K562 (cell line): ENCODE measurements at regions not wholly inside any gene's neighbourhood (a gene's known extent, or its start where the extent isn't known, plus 50 kb on each side); places are given as distances from the start of the nearest gene placed in this dataset.
A peak's percentile ranks its signal among the peaks of the same experiment; 100 is the strongest.

ENCODE experiments used
- ATAC-seq: fragments of 200-7000 bp; cut with Tn5 transposase; 3 replicates; pipeline ENCODE4 v1.9.1; 2020; ENCODE audit warnings: moderate library complexity
- BruUV-seq: library from RNA; stranded (reverse); fragments of 400-500 nt; replicated peaks from 2 replicates; lab custom pipeline; 2021; lab: Mats Ljungman, UMichigan
- CTCF ChIA-PET: fragments of 300-600 bp; formaldehyde crosslinking; extraction: SDS; loops from one replicate; lab custom pipeline; 2021; ENCODE audit warnings: low intra/inter-chr PET ratio; lab: Yijun Ruan, JAX
- POLR2A ChIA-PET: fragments of 300-600, 350-650 bp; sonication (Branson Sonifier 250); formaldehyde crosslinking; extraction: SDS; loops from one replicate; lab custom pipeline; 2021; ENCODE audit warnings: antibody characterized with exemption, inconsistent platforms; lab: Yijun Ruan, JAX
- DNase-seq, 4 experiments: peaks; one replicate each; pipeline versions ENCODE4 v3.0.0 to v3.0.0-alpha.2; 2011 to 2018; ENCODE audit warnings: low spot score in 3 of 4, mixed read lengths in 3 of 4; ENCODE audit errors: extremely low read depth in 1 of 4
- FAIRE-seq: peaks from 2 replicates; lab custom pipeline; 2011; peaks lifted over from hg19 to GRCh38; lab: Jason Lieb, UNC
- H2AFZ ChIP-seq: 2 replicates; pipeline ENCODE4 v1.6.0; 2011; ENCODE audit warnings: low read depth, low read length, control low read depth, inconsistent platforms
- H3K27ac ChIP-seq: fragments of 200-600 bp; 3 replicates; pipeline ENCODE4 v1.8.0; 2011; ENCODE audit warnings: low read depth, mild to moderate bottlenecking, control low read depth, inconsistent platforms, low read length, moderate library complexity, mixed read lengths; ENCODE audit errors: extremely low read depth
- H3K27me3 ChIP-seq, 2 experiments: fragments of 300-600 bp in 1 of 2; 2 replicates in 1 of 2; 3 replicates in 1 of 2; pipeline versions ENCODE4 v1.6.0 to v1.8.0; 2011; ENCODE audit warnings: inconsistent platforms in 2 of 2, low read length in 2 of 2, mild to moderate bottlenecking in 1 of 2, mixed read lengths in 1 of 2, moderate library complexity in 1 of 2; ENCODE audit not compliant: control insufficient read depth in 2 of 2, insufficient read depth in 2 of 2
- H3K36me3 ChIP-seq: fragments of 300-600 bp; 3 replicates; pipeline ENCODE4 v1.8.0; 2011; ENCODE audit warnings: mild to moderate bottlenecking, low read length, inconsistent platforms; ENCODE audit not compliant: control insufficient read depth, insufficient read depth
- H3K4me1 ChIP-seq, 2 experiments: fragments of 200-600 bp in 1 of 2; replicated peaks in 1 of 2; 2 replicates in 1 of 2; 3 replicates in 1 of 2; pipeline versions ENCODE4 v1.5.1 to v1.8.0; 2011; ENCODE audit warnings: inconsistent platforms in 2 of 2, low read length in 2 of 2, mild to moderate bottlenecking in 1 of 2, mixed read lengths in 1 of 2, moderate library complexity in 1 of 2; ENCODE audit not compliant: control insufficient read depth in 2 of 2, insufficient read depth in 2 of 2
- H3K4me2 ChIP-seq: 2 replicates; pipeline ENCODE4 v1.6.1; 2011; ENCODE audit warnings: low read length, control low read depth, inconsistent platforms, mixed read lengths; ENCODE audit not compliant: insufficient read depth
- H3K4me3 ChIP-seq: fragments of 200-600 bp; sonication (generic), shearing (Covaris generic); 2 replicates; pipeline ENCODE4 v1.5.1; 2016; ENCODE audit warnings: control low read depth, inconsistent platforms
- H3K79me2 ChIP-seq: fragments of 200-600 bp; 3 replicates; pipeline ENCODE4 v1.8.0; 2011; ENCODE audit warnings: low read length, inconsistent platforms; ENCODE audit not compliant: control insufficient read depth, insufficient read depth
- H3K9ac ChIP-seq, 2 experiments: 2 replicates each; pipeline versions ENCODE4 v1.6.0 to v1.6.1; 2011; ENCODE audit warnings: low read depth in 2 of 2, low read length in 2 of 2, control low read depth in 1 of 2, inconsistent platforms in 1 of 2, mild to moderate bottlenecking in 1 of 2, mixed read lengths in 1 of 2; ENCODE audit not compliant: insufficient read depth in 1 of 2
- H3K9me1 ChIP-seq: one replicate; pipeline ENCODE4 v1.6.0; 2011; ENCODE audit warnings: inconsistent platforms, mild to moderate bottlenecking, low read length, moderate library complexity; ENCODE audit not compliant: control insufficient read depth, insufficient read depth
- H3K9me3 ChIP-seq: replicated peaks from 2 replicates; pipeline ENCODE4 v1.5.1; 2011; ENCODE audit warnings: low read depth, low read length, inconsistent platforms; ENCODE audit not compliant: control insufficient read depth, insufficient read depth
- H4K20me1 ChIP-seq: replicated peaks from 2 replicates; pipeline ENCODE4 v1.6.1; 2011; ENCODE audit warnings: low read length, inconsistent platforms, mixed read lengths; ENCODE audit not compliant: control insufficient read depth, insufficient read depth
- CLOCK ChIP-seq: fragments of 250-450 bp; sonication (Bioruptor Pico); IDR thresholded peaks from 2 replicates; pipeline ENCODE4 v1.4.0; 2020; ENCODE audit warnings: mild to moderate bottlenecking, moderate library complexity, borderline replicate concordance
- HCFC1 ChIP-seq: IDR thresholded peaks from 2 replicates; pipeline ENCODE4 v1.6.1; 2012; ENCODE audit warnings: low read depth, low read length, improper control_type of control experiment
- MYBL2 ChIP-seq, 2 experiments: fragments of 450-650 bp in 1 of 2; sonication (generic) in 1 of 2; formaldehyde crosslinking in 1 of 2; IDR thresholded peaks; 2 replicates each; pipeline versions ENCODE4 v1.6.1 to v1.8.1; 2017 to 2022; ENCODE audit warnings: borderline replicate concordance in 1 of 2, inconsistent platforms in 1 of 2, low read depth in 1 of 2, mild to moderate bottlenecking in 1 of 2, missing genetic modification reagents in 1 of 2, moderate library complexity in 1 of 2
- NONO ChIP-seq, 2 experiments: fragments of 200-400 bp in 1 of 2; fragments of 450-650 bp in 1 of 2; formaldehyde crosslinking in 1 of 2; IDR thresholded peaks; 2 replicates each; pipeline ENCODE4 v1.6.1; 2017; ENCODE audit warnings: low read depth in 2 of 2, mild to moderate bottlenecking in 2 of 2, moderate library complexity in 2 of 2, low read length in 1 of 2
- PHF21A ChIP-seq: fragments of 450-650 bp; IDR thresholded peaks from 2 replicates; pipeline ENCODE4 v1.6.1; 2017; ENCODE audit warnings: low read depth, borderline replicate concordance
- RBM22 ChIP-seq: fragments of 200-400 bp; formaldehyde crosslinking; IDR thresholded peaks from 2 replicates; pipeline ENCODE4 v1.6.1; 2018; ENCODE audit warnings: low read length, low read depth; ENCODE audit not compliant: poor library complexity, severe bottlenecking
- THAP7 ChIP-seq: fragments of 250-450 bp; sonication (Bioruptor Pico); IDR thresholded peaks from 2 replicates; pipeline ENCODE4 v1.5.0; 2021
- ZBTB17 ChIP-seq: fragments of 450-650 bp; formaldehyde crosslinking; IDR thresholded peaks from 2 replicates; pipeline ENCODE4 v1.4.0; 2020; ENCODE audit warnings: mild to moderate bottlenecking
- WGBS: fragments of 100-300 bp; shearing (Covaris generic); methylation state at CpG from one replicate; pipeline ENCODE4 v1.1.6; 2016; ENCODE audit warnings: low coverage, mixed read lengths; ENCODE audit not compliant: insufficient coverage; ENCODE audit errors: missing lambda C conversion rate; 5-methylcytosine and 5-hydroxymethylcytosine counted together
- in situ Hi-C: fragments of 300-500 bp; cut with MboI; formaldehyde crosslinking; loops from 4 replicates; pipeline ENCODE4 v1.15.0; 2018; ENCODE audit warnings: inconsistent platforms, mixed read lengths
- intact Hi-C: fragments of 100-400 bp; cut with micrococcal nuclease; formaldehyde crosslinking; loops from 2 replicates; pipeline ENCODE4 v1.14.2; 2022

DNA sequence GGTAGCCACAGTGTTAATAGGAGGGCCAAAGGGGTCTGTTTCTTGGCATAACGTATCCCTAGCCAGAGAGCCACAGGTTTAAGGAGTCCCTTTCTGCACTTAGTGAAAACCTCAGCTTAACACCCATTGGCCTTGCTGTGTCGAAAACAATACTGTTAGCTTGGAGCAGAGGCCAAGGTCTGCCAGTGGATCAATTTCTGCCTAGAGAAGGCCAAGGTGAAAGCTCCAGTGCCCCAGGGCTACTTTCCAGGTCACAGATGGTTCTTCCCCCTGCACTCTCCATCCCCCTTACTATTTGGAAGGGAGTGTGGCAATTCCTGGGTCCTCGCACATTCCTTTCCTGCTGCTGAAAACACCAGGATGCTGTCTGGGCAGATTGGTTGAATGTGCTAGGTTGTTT lies 74.8 kb upstream of the TNP1 start:
- H3K9ac ChIP-seq = no peak overlapping the region
- H3K27me3 ChIP-seq = no peaks in the 10 kb centered on the region; a peak in 1 of 5 replicates
- H4K20me1 ChIP-seq = no peaks in the 10 kb centered on the region
- BruUV-seq = no TSS peak
- intact Hi-C loops = no loop called here
- ChIA-PET POLR2A (no interaction called here), CTCF (no interaction called here)
- DNase-seq (no peak), ATAC-seq (no peak), FAIRE-seq (no peak)
- peak overlapping the region; percentile 51; the same call in 1 of the 2 replicates for H2AFZ ChIP-seq
- H3K4me1 ChIP-seq = peaks cover 8 to 27% of the 10 kb centered on the region in 2 experiments
- no peak overlapping the region for H3K27ac ChIP-seq
- 76% methylated on average over 2 of the region's 3 CpGs for WGBS
- H3K4me2 ChIP-seq = no peak overlapping the region
- in situ Hi-C loops = no loop called here
- no peak overlapping the region for H3K4me3 ChIP-seq
- H3K36me3 ChIP-seq = no peaks in the 10 kb centered on the region
- TF ChIP-seq RBM22 (no peak), NONO (IDR thresholded peaks at IDR 0.05; ENCODE audit: low read depth in 2 of 2, low read length in 1 of 2) (no peak), CLOCK (CRISPR knock-in tag) (no peak), THAP7 (no peak), ZBTB17 (CRISPR knock-in tag) (no peak), PHF21A (no peak), MYBL2 (IDR thresholded peaks at IDR 0.05; ENCODE audit: low read depth) (no peak), MYBL2 (CRISPR knock-in tag; IDR thresholded peaks at IDR 0.05; ENCODE audit: borderline replicate concordance) (no peak), HCFC1 (no peak)
- TF ChIP-seq, all 486 proteins: peak for 0
- no peaks in the 10 kb centered on the region for H3K9me1 ChIP-seq
- no peaks in the 10 kb centered on the region for H3K79me2 ChIP-seq
- H3K9me3 ChIP-seq = no peaks in the 10 kb centered on the region
